ENCODE measurements at regions not wholly inside any gene's neighbourhood (a gene's known extent, or its start where the extent isn't known, plus 50 kb on each side); places are given as distances from the start of the nearest gene placed in this dataset.

DNA sequence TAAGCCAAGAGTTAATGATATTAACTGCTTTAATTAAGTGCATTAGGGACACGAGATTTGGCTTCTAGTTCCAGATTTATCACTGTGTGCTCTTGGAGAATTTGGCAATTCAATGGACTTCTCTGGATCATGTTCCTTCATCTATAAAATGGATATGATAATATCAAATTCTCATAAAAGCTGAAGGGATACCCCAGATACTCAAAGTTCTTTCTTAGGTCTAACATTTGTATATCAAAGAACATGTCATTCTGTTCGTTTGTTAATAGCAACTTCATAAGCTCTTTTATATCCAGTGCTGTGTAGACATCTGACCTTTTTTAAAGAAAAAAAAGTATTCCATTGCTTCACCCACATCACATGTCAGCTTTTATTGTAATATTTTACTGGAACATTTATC lies 54.6 kb upstream of the HDAC9 start:
- TF ChIP-seq, protein P1, sequence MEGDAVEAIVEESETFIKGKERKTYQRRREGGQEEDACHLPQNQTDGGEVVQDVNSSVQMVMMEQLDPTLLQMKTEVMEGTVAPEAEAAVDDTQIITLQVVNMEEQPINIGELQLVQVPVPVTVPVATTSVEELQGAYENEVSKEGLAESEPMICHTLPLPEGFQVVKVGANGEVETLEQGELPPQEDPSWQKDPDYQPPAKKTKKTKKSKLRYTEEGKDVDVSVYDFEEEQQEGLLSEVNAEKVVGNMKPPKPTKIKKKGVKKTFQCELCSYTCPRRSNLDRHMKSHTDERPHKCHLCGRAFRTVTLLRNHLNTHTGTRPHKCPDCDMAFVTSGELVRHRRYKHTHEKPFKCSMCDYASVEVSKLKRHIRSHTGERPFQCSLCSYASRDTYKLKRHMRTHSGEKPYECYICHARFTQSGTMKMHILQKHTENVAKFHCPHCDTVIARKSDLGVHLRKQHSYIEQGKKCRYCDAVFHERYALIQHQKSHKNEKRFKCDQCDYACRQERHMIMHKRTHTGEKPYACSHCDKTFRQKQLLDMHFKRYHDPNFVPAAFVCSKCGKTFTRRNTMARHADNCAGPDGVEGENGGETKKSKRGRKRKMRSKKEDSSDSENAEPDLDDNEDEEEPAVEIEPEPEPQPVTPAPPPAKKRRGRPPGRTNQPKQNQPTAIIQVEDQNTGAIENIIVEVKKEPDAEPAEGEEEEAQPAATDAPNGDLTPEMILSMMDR (IDR thresholded peaks at IDR 0.05): no peak
- TF ChIP-seq CREB1 (CRISPR knock-in tag; IDR thresholded peaks at IDR 0.05): no peak
- no peak for TF ChIP-seq ESRRA (CRISPR knock-in tag; IDR thresholded peaks at IDR 0.05; ENCODE audit: borderline replicate concordance)
- TF ChIP-seq, protein P2, sequence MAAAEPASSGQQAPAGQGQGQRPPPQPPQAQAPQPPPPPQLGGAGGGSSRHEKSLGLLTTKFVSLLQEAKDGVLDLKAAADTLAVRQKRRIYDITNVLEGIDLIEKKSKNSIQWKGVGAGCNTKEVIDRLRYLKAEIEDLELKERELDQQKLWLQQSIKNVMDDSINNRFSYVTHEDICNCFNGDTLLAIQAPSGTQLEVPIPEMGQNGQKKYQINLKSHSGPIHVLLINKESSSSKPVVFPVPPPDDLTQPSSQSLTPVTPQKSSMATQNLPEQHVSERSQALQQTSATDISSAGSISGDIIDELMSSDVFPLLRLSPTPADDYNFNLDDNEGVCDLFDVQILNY (CRISPR knock-in tag; IDR thresholded peaks at IDR 0.05): no peak
- TF ChIP-seq RELA (CRISPR knock-in tag; IDR thresholded peaks at IDR 0.05; ENCODE audit: borderline replicate concordance): no peak
- TF ChIP-seq RORB (CRISPR knock-in tag; IDR thresholded peaks at IDR 0.05): no peak
- TF ChIP-seq, protein P3, sequence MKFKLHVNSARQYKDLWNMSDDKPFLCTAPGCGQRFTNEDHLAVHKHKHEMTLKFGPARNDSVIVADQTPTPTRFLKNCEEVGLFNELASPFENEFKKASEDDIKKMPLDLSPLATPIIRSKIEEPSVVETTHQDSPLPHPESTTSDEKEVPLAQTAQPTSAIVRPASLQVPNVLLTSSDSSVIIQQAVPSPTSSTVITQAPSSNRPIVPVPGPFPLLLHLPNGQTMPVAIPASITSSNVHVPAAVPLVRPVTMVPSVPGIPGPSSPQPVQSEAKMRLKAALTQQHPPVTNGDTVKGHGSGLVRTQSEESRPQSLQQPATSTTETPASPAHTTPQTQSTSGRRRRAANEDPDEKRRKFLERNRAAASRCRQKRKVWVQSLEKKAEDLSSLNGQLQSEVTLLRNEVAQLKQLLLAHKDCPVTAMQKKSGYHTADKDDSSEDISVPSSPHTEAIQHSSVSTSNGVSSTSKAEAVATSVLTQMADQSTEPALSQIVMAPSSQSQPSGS (CRISPR knock-in tag; IDR thresholded peaks at IDR 0.05; ENCODE audit: borderline replicate concordance, low read depth): no peak
- no peak for TF ChIP-seq CBFB (CRISPR knock-in tag; IDR thresholded peaks at IDR 0.05; ENCODE audit: low read depth)
- TF ChIP-seq, protein P4, sequence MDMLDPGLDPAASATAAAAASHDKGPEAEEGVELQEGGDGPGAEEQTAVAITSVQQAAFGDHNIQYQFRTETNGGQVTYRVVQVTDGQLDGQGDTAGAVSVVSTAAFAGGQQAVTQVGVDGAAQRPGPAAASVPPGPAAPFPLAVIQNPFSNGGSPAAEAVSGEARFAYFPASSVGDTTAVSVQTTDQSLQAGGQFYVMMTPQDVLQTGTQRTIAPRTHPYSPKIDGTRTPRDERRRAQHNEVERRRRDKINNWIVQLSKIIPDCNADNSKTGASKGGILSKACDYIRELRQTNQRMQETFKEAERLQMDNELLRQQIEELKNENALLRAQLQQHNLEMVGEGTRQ (CRISPR knock-in tag; IDR thresholded peaks at IDR 0.05): no peak
- no peak for TF ChIP-seq KAT7 (CRISPR knock-in tag; IDR thresholded peaks at IDR 0.05; ENCODE audit: borderline replicate concordance)
- TF ChIP-seq ZNF121 (CRISPR knock-in tag; IDR thresholded peaks at IDR 0.05): no peak
- TF ChIP-seq, protein P5, sequence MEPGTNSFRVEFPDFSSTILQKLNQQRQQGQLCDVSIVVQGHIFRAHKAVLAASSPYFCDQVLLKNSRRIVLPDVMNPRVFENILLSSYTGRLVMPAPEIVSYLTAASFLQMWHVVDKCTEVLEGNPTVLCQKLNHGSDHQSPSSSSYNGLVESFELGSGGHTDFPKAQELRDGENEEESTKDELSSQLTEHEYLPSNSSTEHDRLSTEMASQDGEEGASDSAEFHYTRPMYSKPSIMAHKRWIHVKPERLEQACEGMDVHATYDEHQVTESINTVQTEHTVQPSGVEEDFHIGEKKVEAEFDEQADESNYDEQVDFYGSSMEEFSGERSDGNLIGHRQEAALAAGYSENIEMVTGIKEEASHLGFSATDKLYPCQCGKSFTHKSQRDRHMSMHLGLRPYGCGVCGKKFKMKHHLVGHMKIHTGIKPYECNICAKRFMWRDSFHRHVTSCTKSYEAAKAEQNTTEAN (CRISPR knock-in tag; IDR thresholded peaks at IDR 0.05): no peak
- no peak for TF ChIP-seq ZNF423 (CRISPR knock-in tag; IDR thresholded peaks at IDR 0.05)
